NCI-H146 treated with DMSO at 0.1 percent for 48 hours (cell line): ENCODE measurements at regions not wholly inside any gene's neighbourhood (a gene's known extent, or its start where the extent isn't known, plus 50 kb on each side); places are given as distances from the start of the nearest gene placed in this dataset.
"Not testable (repeated sequence)": the region's sequence is repeated elsewhere in the genome, so short reads cannot be mapped to it uniquely, and the experiment has no call there.

Source experiments
- DNase-seq: peaks from one replicate; lab custom pipeline; 2025; ENCODE audit not compliant: unreplicated experiment; lab: John Stamatoyannopoulos, UW

GRCh38 chr1:58257003-58257402, 289.5 kb downstream of the OMA1 start:
- DNase-seq: no peak

- no peak for DNase-seq
These were observed 290.0 kb downstream of the OMA1 start for GRCh38 chr1:58256546-58256945.

GRCh38 chr1:58256041-58256440, 290.5 kb downstream of the OMA1 start:
- no peak for DNase-seq

GRCh38 chr1:58255192-58255591, 291.3 kb downstream of the OMA1 start:
- DNase-seq: no peak

- DNase-seq: no peak
These were observed 295.0 kb downstream of the OMA1 start for GRCh38 chr1:58251430-58252073.

- DNase-seq: no peak
These were observed 296.0 kb downstream of the OMA1 start for GRCh38 chr1:58250587-58250948.

- DNase-seq: peak; percentile 66
These were observed 296.6 kb downstream of the OMA1 start for GRCh38 chr1:58249737-58250586.

GRCh38 chr1:58249388-58249736, 297.2 kb downstream of the OMA1 start:
- DNase-seq: peak; percentile 45

- no peak for DNase-seq
These were observed 297.7 kb downstream of the OMA1 start for GRCh38 chr1:58248791-58249190.

GRCh38 chr1:58248072-58248471, 298.5 kb downstream of the OMA1 start:
- no peak for DNase-seq

GRCh38 chr1:58246549-58246948, 300.0 kb downstream of the OMA1 start:
- DNase-seq: no peak

- DNase-seq: no peak
These were observed 301.7 kb downstream of the OMA1 start for GRCh38 chr1:58244872-58245271.

- DNase-seq: no peak
These were observed 307.7 kb downstream of the OMA1 start for GRCh38 chr1:58238846-58239245.

GRCh38 chr1:58233729-58234128, 312.8 kb downstream of the OMA1 start:
- DNase-seq: no peak

- DNase-seq: no peak
These were observed 315.3 kb downstream of the OMA1 start for GRCh38 chr1:58231204-58231603.

GRCh38 chr1:58227604-58228003, 318.9 kb downstream of the OMA1 start:
- no peak for DNase-seq

- DNase-seq: no peak
These were observed 323.0 kb downstream of the OMA1 start for GRCh38 chr1:58223522-58223921.

GRCh38 chr1:58220836-58221472, 325.6 kb downstream of the OMA1 start:
- DNase-seq: no peak

GRCh38 chr1:58216169-58216568, 330.4 kb downstream of the OMA1 start:
- DNase-seq: not testable (repeated sequence)

- no peak for DNase-seq
These were observed 331.9 kb downstream of the OMA1 start for GRCh38 chr1:58214674-58215073.

GRCh38 chr1:58211869-58212268, 334.7 kb downstream of the OMA1 start:
- DNase-seq: no peak

GRCh38 chr1:58209575-58209974, 337.0 kb downstream of the OMA1 start:
- DNase-seq: no peak
